NCI-H2227 (cell line): ENCODE measurements at regions not wholly inside any gene's neighbourhood (a gene's known extent, or its start where the extent isn't known, plus 50 kb on each side); places are given as distances from the start of the nearest gene placed in this dataset.

Experiments used
- DNase-seq: peaks from one replicate; lab custom pipeline; 2025; ENCODE audit not compliant: unreplicated experiment; lab: John Stamatoyannopoulos, UW

- DNase-seq = no peak
Observed at GRCh38 chr13:73940098-73940497, 194.1 kb downstream of the KLF12 start.

GRCh38 chr13:73939603-73940002 lies 194.6 kb downstream of the KLF12 start:
- no peak for DNase-seq

- DNase-seq = no peak
Observed at GRCh38 chr13:73939071-73939380, 195.2 kb downstream of the KLF12 start.

- DNase-seq = peak; percentile 23
Observed at GRCh38 chr13:73938372-73939070, 195.7 kb downstream of the KLF12 start.

DNA sequence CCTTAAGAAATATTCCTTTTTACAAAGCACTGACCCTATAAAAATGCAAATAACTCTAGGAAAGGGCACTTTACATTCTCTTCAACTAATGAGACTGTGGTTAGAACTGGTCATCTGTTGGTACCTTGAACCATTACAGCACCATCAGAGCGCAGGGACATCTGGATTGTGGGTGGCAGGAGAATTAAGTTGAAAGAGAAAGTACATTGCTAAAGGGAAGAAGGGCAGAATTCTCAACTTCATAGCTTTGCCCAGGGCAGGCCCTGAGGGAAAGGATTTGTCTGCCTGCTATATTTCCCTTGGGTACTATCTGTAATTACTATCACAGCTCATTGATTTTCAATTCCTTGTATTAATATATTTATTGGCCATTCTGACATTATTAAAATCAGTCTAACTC lies 196.8 kb downstream of the KLF12 start:
- no peak for DNase-seq

DNA sequence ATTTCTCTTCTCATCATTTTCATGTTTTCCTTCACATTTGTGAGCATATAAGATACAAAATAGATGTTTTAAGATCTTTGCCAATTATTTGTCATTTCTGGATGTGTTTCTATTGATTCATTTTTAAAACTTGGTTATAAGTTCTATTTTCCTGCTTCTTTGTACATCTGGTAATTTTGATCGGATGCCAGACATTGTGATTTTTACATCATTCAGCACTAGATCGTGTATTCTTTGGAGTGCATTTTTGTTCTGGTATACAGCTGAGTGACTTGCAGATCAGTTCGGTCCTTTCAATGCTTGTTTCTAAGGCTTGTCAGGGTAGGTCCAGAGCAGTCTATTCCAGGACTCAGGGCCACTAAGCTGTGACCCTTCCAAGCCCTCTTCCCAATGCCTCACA lies 198.2 kb downstream of the KLF12 start:
- DNase-seq = no peak

GRCh38 chr13:73934771-73935170 lies 199.4 kb downstream of the KLF12 start:
- DNase-seq = no peak

GRCh38 chr13:73934215-73934641 lies 200.0 kb downstream of the KLF12 start:
- no peak for DNase-seq

DNA sequence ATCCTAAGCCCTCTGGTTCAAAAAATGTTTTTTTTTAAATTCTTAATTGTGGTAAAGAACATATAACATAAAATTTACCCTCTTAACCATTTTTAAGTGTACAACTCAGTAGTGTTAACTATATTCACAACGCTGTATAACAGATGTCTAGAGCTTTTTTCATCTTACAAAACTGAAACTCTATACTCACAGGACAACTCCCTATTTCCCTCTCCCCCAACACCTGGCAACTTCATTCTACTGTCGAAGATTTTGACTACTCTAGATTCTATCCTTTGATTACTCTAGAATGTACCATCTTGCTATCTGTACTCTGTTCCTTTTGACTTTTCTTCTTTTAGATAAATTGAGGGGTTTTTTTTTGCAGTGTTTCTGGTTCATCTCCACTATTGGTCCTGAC lies 200.4 kb downstream of the KLF12 start:
- DNase-seq = no peak

DNA sequence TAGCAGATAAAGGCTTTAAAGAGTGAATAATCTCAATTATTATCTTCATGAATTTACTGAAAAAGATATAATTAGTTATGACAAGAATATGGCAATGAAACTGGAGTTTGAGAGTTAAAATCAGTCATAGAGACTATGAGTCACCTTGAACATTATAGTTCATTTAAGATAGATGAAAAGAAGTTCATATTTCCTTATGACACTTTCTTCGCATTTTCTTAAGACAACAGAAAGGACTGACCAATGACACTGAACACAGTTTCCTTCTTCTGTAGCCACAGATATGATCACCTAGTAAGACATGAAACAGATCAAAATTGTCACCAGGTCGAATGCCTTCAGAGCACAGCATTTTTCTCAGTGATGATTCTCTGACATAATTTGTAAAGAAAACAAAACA lies 202.1 kb downstream of the KLF12 start:
- DNase-seq = no peak

GRCh38 chr13:73929287-73929932 lies 204.8 kb downstream of the KLF12 start:
- no peak for DNase-seq

- DNase-seq = no peak
Observed at GRCh38 chr13:73924607-73925006, 209.6 kb downstream of the KLF12 start.

DNA sequence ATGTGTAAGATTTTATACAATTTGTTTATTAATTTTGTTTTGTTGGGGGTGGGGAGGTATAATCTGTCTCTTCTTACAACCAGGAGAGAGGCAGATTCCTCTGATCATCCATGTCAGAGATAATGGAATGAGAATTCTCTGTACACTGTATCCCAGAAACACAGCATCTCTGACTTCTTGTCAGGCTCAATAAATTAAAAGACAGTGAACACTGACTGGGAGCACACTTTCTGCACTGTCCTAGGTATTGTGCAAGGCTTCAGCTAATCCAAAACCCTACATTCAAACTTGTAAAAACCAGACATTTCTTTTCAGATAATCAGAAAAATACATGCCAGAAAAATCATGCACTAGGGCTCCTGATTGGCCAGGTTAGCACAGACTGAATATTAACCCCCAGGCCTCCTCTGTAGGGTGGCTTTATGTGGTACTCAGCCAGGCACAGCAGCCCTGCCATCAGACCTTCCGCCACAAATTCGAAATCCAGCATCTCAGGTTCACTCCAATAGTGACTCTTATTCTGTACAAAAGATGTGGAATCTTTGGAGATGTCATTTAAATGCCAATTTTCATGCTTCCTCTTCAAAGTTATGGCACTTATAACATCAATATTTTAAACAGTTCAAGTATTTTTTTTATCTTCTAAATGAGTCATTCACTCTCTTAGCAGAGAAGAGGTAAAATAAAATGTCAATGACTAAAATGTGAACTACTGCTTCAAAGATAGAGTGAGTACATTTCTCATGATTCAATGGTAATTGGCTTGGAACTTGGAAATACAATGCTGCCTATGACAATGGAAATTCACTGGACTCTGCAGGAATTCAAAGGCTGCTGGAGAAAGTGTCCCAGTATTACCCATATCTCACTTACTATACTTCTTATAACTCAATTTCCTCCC lies 211.5 kb downstream of the KLF12 start:
- no peak for DNase-seq

GRCh38 chr13:73918691-73919090 lies 215.5 kb downstream of the KLF12 start:
- no peak for DNase-seq

DNA sequence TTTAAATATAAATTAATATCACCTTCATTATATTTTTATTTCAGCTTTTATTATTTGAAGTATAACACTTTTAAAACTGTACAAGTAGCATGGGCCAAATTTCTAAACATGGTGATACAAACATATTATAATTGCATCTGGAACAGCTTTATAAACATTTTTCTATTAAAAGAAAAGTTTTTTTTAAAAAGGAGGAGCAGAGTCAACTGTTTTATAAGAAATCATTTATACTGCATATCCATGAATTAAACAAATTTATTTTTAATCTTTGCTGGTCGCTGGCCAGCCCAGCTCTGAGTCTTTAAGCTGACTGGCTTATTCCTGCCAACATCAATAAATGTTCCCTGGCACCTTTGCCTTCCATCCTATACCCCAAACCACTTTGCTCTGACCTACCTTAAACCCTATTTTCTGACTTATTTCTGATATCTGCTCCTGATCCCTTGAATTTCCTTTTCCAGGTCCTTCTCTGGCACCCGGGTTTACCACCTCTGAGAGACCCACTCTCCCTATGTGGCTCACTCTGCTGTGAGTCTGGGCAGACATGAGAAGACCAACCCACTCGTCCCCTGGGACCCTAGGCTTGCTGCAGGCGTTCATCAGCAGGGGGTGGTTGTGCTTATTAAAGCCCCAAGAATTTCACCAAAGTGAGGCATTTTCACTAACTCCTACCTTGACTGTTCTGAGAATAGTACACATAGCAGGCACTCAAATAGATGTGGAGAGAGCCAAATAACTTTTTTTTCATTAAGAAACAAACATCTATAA lies 220.3 kb downstream of the KLF12 start:
- no peak for DNase-seq

- DNase-seq = no peak
Observed at GRCh38 chr13:73913079-73913740, 221.0 kb downstream of the KLF12 start.

- DNase-seq = no peak
Observed at GRCh38 chr13:73911361-73911760, 222.8 kb downstream of the KLF12 start.

DNA sequence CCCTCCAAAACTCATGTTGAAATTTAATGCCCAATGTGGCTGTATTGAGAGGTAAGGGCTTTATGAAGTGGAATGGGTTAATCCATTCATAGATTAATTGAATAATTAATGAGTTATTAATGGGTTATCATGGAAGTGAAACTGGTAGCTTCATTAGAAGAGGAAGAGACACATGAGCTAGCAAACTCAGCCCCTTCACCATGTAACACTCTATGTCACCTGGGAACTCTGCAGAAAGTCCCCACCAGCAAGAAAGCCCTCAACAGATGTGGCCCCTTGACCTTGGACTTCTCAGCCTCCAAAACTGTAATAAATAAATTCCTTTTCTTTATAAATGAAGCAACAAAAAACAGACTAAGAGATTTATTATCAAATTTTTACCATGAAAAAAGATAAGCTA lies 223.5 kb downstream of the KLF12 start:
- no peak for DNase-seq

DNA sequence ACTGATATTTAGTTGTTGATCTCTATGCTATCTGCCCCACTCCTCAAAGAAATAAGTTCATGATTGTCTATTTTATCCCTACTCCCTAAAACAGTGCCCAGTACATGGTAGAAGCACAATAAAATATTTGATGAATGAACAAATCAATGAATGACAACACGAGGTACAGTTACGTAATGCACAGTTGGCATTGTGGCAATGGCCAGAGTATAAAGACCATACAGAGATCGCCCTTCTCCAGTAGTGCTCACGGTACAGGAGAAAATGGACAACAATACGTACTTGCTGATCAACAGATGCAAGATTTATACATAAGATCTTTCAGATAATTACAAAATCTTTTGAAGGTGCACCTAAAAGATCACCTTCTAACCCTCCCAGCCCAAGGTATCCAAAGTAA lies 225.4 kb downstream of the KLF12 start:
- no peak for DNase-seq

DNA sequence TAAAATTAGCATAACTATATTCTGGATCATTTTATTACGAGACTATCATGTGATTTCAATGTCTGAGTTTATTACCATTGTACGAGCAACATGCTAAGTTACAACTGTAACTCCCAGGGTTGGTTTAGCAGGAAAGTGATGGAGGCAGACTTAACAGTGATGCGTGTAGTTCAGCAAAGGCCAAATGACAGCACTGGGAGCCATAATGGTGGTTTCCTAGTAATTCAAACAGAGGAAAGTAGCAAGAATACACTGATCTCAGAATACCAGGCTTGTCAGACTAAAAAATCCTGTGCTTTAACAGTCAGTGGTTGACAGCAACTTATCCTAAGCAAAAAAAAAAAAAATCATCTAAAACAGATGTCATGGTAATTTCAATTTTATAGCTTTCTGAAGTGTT lies 229.6 kb downstream of the KLF12 start:
- DNase-seq = no peak

GRCh38 chr13:73903561-73903960 lies 230.6 kb downstream of the KLF12 start:
- no peak for DNase-seq
